ENCODE measurements at regions not wholly inside any gene's neighbourhood (a gene's known extent, or its start where the extent isn't known, plus 50 kb on each side); places are given as distances from the start of the nearest gene placed in this dataset.

GRCh38 chr20:50337521-50338466 lies 147.2 kb downstream of the CEBPB start:
- Histone ChIP-seq H3K27me3 (ENCODE audit: insufficient read depth, insufficient read length) (no peaks in the 10 kb centered on the region), H3K4me3 (ENCODE audit: insufficient read length, low read depth) (no peak overlapping the region), H3K9me3 (ENCODE audit: insufficient read depth, low read length) (no peaks in the 10 kb centered on the region), H3K4me1 (ENCODE audit: insufficient read depth, insufficient read length) (peaks cover 19% of the 10 kb centered on the region), H3K9ac (ENCODE audit: insufficient read length, low read depth) (no peak overlapping the region), H3K36me3 (ENCODE audit: insufficient read depth, insufficient read length, low read length) (no peaks in the 10 kb centered on the region)
- TF ChIP-seq SUZ12 (IDR thresholded peaks at IDR 0.05; ENCODE audit: extremely low read depth, insufficient read depth, insufficient read length) (no peak), ZNF274 (IDR thresholded peaks at IDR 0.05; ENCODE audit: low read depth, low read length) (no peak), YY1 (IDR thresholded peaks at IDR 0.05; ENCODE audit: insufficient read depth, insufficient read length) (no peak)
- DNase-seq (ENCODE audit: low read depth, low spot score), result no peak

GRCh38 chr20:50338479-50339391 lies 148.1 kb downstream of the CEBPB start:
- Histone ChIP-seq H3K9me3 (ENCODE audit: insufficient read depth, low read length) (no peaks in the 10 kb centered on the region), H3K4me1 (ENCODE audit: insufficient read depth, insufficient read length) (peaks cover 19% of the 10 kb centered on the region), H3K36me3 (ENCODE audit: insufficient read depth, insufficient read length, low read length) (no peaks in the 10 kb centered on the region), H3K4me3 (ENCODE audit: insufficient read length, low read depth) (no peak overlapping the region), H3K27me3 (ENCODE audit: insufficient read depth, insufficient read length) (no peaks in the 10 kb centered on the region), H3K9ac (ENCODE audit: insufficient read length, low read depth) (no peak overlapping the region)
- TF ChIP-seq ZNF274 (IDR thresholded peaks at IDR 0.05; ENCODE audit: low read depth, low read length) (no peak), YY1 (IDR thresholded peaks at IDR 0.05; ENCODE audit: insufficient read depth, insufficient read length) (no peak), SUZ12 (IDR thresholded peaks at IDR 0.05; ENCODE audit: extremely low read depth, insufficient read depth, insufficient read length) (no peak)
- DNase-seq (ENCODE audit: low read depth, low spot score), result peak; percentile 18

- H3K27me3 ChIP-seq (ENCODE audit: insufficient read depth, insufficient read length), result no peaks in the 10 kb centered on the region
Observed at GRCh38 chr20:50339466-50339901, 148.9 kb downstream of the CEBPB start.

GRCh38 chr20:50340541-50340940 lies 149.9 kb downstream of the CEBPB start:
- TF ChIP-seq ZNF274 (IDR thresholded peaks at IDR 0.05; ENCODE audit: low read depth, low read length), result no peak
- TF ChIP-seq SUZ12 (IDR thresholded peaks at IDR 0.05; ENCODE audit: extremely low read depth, insufficient read depth, insufficient read length), result no peak
- no peak for TF ChIP-seq YY1 (IDR thresholded peaks at IDR 0.05; ENCODE audit: insufficient read depth, insufficient read length)
- peaks cover 19% of the 10 kb centered on the region for H3K4me1 ChIP-seq (ENCODE audit: insufficient read depth, insufficient read length)
- no peak overlapping the region for H3K9ac ChIP-seq (ENCODE audit: insufficient read length, low read depth)
- no peak for DNase-seq (ENCODE audit: low read depth, low spot score)
- H3K9me3 ChIP-seq (ENCODE audit: insufficient read depth, low read length), result no peaks in the 10 kb centered on the region
- H3K4me3 ChIP-seq (ENCODE audit: insufficient read length, low read depth), result no peak overlapping the region
- no peaks in the 10 kb centered on the region for H3K27me3 ChIP-seq (ENCODE audit: insufficient read depth, insufficient read length)
- H3K36me3 ChIP-seq (ENCODE audit: insufficient read depth, insufficient read length, low read length), result no peaks in the 10 kb centered on the region

More at GRCh38 chr20:50339466-50339901, 148.9 kb downstream of the CEBPB start:
- no peaks in the 10 kb centered on the region for H3K36me3 ChIP-seq (ENCODE audit: insufficient read depth, insufficient read length, low read length)
- H3K9me3 ChIP-seq (ENCODE audit: insufficient read depth, low read length), result no peaks in the 10 kb centered on the region
- peaks cover 19% of the 10 kb centered on the region for H3K4me1 ChIP-seq (ENCODE audit: insufficient read depth, insufficient read length)
- DNase-seq (ENCODE audit: low read depth, low spot score), result no peak
- no peak overlapping the region for H3K9ac ChIP-seq (ENCODE audit: insufficient read length, low read depth)
- TF ChIP-seq YY1 (IDR thresholded peaks at IDR 0.05; ENCODE audit: insufficient read depth, insufficient read length) (no peak), SUZ12 (IDR thresholded peaks at IDR 0.05; ENCODE audit: extremely low read depth, insufficient read depth, insufficient read length) (no peak), ZNF274 (IDR thresholded peaks at IDR 0.05; ENCODE audit: low read depth, low read length) (no peak)
- no peak overlapping the region for H3K4me3 ChIP-seq (ENCODE audit: insufficient read length, low read depth)

- TF ChIP-seq SUZ12 (IDR thresholded peaks at IDR 0.05; ENCODE audit: extremely low read depth, insufficient read depth, insufficient read length) (no peak), ZNF274 (IDR thresholded peaks at IDR 0.05; ENCODE audit: low read depth, low read length) (no peak)
- H3K36me3 ChIP-seq (ENCODE audit: insufficient read depth, insufficient read length, low read length), result no peaks in the 10 kb centered on the region
- H3K9ac ChIP-seq (ENCODE audit: insufficient read length, low read depth), result no peak overlapping the region
- no peaks in the 10 kb centered on the region for H3K9me3 ChIP-seq (ENCODE audit: insufficient read depth, low read length)
- no peaks in the 10 kb centered on the region for H3K27me3 ChIP-seq (ENCODE audit: insufficient read depth, insufficient read length)
- H3K4me1 ChIP-seq (ENCODE audit: insufficient read depth, insufficient read length), result peaks cover 19% of the 10 kb centered on the region
- DNase-seq (ENCODE audit: low read depth, low spot score), result no peak
- H3K4me3 ChIP-seq (ENCODE audit: insufficient read length, low read depth), result no peak overlapping the region
Observed at GRCh38 chr20:50341050-50341449, 150.4 kb downstream of the CEBPB start.

GRCh38 chr20:50341880-50342637 lies 151.4 kb downstream of the CEBPB start:
- TF ChIP-seq SUZ12 (IDR thresholded peaks at IDR 0.05; ENCODE audit: extremely low read depth, insufficient read depth, insufficient read length) (no peak), ZNF274 (IDR thresholded peaks at IDR 0.05; ENCODE audit: low read depth, low read length) (no peak), YY1 (IDR thresholded peaks at IDR 0.05; ENCODE audit: insufficient read depth, insufficient read length) (no peak)
- Histone ChIP-seq H3K36me3 (ENCODE audit: insufficient read depth, insufficient read length, low read length) (no peaks in the 10 kb centered on the region), H3K27me3 (ENCODE audit: insufficient read depth, insufficient read length) (no peaks in the 10 kb centered on the region), H3K4me1 (ENCODE audit: insufficient read depth, insufficient read length) (peaks cover 19% of the 10 kb centered on the region), H3K9me3 (ENCODE audit: insufficient read depth, low read length) (no peaks in the 10 kb centered on the region), H3K4me3 (ENCODE audit: insufficient read length, low read depth) (no peak overlapping the region), H3K9ac (ENCODE audit: insufficient read length, low read depth) (no peak overlapping the region)
- no peak for DNase-seq (ENCODE audit: low read depth, low spot score)

All from NT2/D1 (cell line).